Mesendoderm (in vitro differentiated cells): ENCODE measurements at regions not wholly inside any gene's neighbourhood (a gene's known extent, or its start where the extent isn't known, plus 50 kb on each side); places are given as distances from the start of the nearest gene placed in this dataset.

Experiments
- DNase-seq: peaks from one replicate; pipeline ENCODE4 v3.0.0; 2013
- H2AK5ac ChIP-seq: 2 replicates; pipeline ENCODE4 v1.6.1; 2013; ENCODE audit warnings: low read length, inconsistent platforms
- H2BK120ac ChIP-seq: 2 replicates; pipeline ENCODE4 v1.6.1; 2013; ENCODE audit warnings: low read depth, mild to moderate bottlenecking, low read length, moderate library complexity, mixed read lengths
- H2BK15ac ChIP-seq: replicated peaks from 2 replicates; pipeline ENCODE4 v1.6.1; 2013; ENCODE audit warnings: low read depth, mild to moderate bottlenecking, moderate library complexity
- H2BK5ac ChIP-seq: 2 replicates; pipeline ENCODE4 v1.6.1; 2013; ENCODE audit warnings: low read length, inconsistent platforms
- H3K18ac ChIP-seq: 2 replicates; pipeline ENCODE4 v1.6.1; 2013; ENCODE audit warnings: mild to moderate bottlenecking, low read length, mixed read lengths
- H3K23ac ChIP-seq: one replicate; pipeline ENCODE4 v1.6.1; 2013; ENCODE audit warnings: low read length
- H3K27ac ChIP-seq: 2 replicates; pipeline ENCODE4 v1.5.1; 2013; ENCODE audit warnings: low read depth, mild to moderate bottlenecking, inconsistent platforms, low read length, moderate library complexity
- H3K27me3 ChIP-seq: 2 replicates; pipeline ENCODE4 v1.6.1; 2013; ENCODE audit warnings: low read length, control low read depth, mild to moderate bottlenecking, inconsistent platforms; ENCODE audit not compliant: insufficient read depth, poor library complexity
- H3K36me3 ChIP-seq: 2 replicates; pipeline ENCODE4 v1.6.1; 2013; ENCODE audit warnings: low read length, inconsistent platforms; ENCODE audit not compliant: control insufficient read depth, insufficient read depth
- H3K4ac ChIP-seq: one replicate; pipeline ENCODE4 v1.6.1; 2013; ENCODE audit warnings: low read depth, mild to moderate bottlenecking, low read length, moderate library complexity
- H3K4me1 ChIP-seq: 2 replicates; pipeline ENCODE4 v1.6.1; 2013; ENCODE audit warnings: low read depth, low read length, inconsistent platforms; ENCODE audit not compliant: control insufficient read depth
- H3K4me2 ChIP-seq: 2 replicates; pipeline ENCODE4 v1.6.1; 2013; ENCODE audit warnings: low read length
- H3K4me3 ChIP-seq: 2 replicates; pipeline ENCODE4 v1.5.1; 2013; ENCODE audit warnings: mild to moderate bottlenecking, low read length
- H3K56ac ChIP-seq: one replicate; pipeline ENCODE4 v1.6.1; 2013; ENCODE audit warnings: low read length
- H3K79me1 ChIP-seq: 2 replicates; pipeline ENCODE4 v1.6.1; 2013; ENCODE audit warnings: low read length, inconsistent platforms
- H3K79me2 ChIP-seq: 2 replicates; pipeline ENCODE4 v1.6.1; 2013; ENCODE audit warnings: mild to moderate bottlenecking, low read length; ENCODE audit not compliant: control insufficient read depth, insufficient read depth
- H3K9ac ChIP-seq: 2 replicates; pipeline ENCODE4 v1.6.1; 2013; ENCODE audit warnings: low read length, inconsistent platforms
- H4K5ac ChIP-seq: one replicate; pipeline ENCODE4 v1.6.1; 2013; ENCODE audit warnings: low read length
- H4K8ac ChIP-seq: one replicate; pipeline ENCODE4 v1.6.1; 2013; ENCODE audit warnings: low read depth, mild to moderate bottlenecking, control low read depth, low read length, moderate library complexity
- WGBS: extraction: QIAGEN DNeasy Blood & Tissue Kit; methylation state at CpG from one replicate; pipeline ENCODE4 v1.1.7; 2013; ENCODE audit warnings: low lambda C conversion rate, missing lambda C conversion rate; ENCODE audit not compliant: insufficient coverage; ENCODE audit errors: extremely low coverage; 5-methylcytosine and 5-hydroxymethylcytosine counted together

DNA sequence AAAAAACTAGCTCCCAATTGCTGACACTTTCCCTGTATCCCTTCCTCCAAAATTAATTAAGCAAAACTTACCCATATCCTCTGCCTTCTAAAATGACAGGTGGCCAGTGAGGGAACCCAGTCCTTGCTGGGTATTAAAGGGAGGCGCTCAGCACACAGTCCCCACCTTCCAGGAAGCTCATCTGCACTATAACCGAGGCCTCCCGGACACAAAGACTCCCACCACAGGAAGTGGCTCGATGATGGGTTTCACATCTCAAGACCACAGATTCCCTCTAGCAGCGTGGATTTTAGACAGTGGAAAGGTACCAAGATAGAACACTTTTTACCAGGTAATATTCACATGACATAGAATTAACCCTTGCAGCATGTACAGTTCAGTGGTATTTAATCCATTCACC, 126.8 kb upstream of the NCOR2 start:
- no peak overlapping the region for H4K8ac ChIP-seq
- WGBS: no CpG with 5 or more reads among the region's 5 CpGs

DNA sequence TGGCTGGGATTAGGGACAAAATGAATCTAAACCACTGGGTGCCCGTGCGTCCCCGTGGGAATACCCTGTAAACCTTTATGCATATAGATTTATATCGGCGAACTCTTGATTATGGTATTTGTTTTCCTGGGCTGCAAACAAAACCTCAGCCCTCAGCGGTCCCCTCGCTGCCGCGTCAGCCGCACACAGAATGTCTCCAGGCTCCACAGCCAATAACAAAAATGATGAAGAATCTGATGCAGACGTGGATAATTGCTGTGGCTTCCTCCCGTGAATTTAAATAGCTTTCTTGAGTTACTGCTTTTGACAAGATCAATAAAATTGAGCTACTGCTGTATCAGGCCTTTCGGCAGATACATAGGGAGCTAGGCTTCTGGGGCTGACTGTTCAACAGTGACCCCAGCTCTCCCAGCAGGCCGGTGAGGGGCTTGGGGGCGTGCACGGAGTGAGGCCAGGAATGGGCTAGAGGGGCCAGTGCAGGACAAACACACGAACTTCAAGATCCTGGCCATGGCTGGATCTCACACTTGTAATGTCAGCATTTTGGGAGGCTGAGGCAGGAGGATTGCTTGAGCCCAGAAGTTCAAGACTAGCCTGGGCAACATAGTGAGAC, 125.8 kb upstream of the NCOR2 start:
- Histone ChIP-seq H4K5ac (no peak overlapping the region), H3K79me2 (no peaks in the 10 kb centered on the region), H3K9ac (no peak overlapping the region), H2BK120ac (no peak overlapping the region), H3K4ac (no peak overlapping the region), H3K56ac (no peak overlapping the region), H3K4me3 (no peak overlapping the region), H3K23ac (no peak overlapping the region), H4K8ac (no peak overlapping the region), H2BK15ac (no peak overlapping the region), H2AK5ac (no peak overlapping the region), H3K27ac (no peak overlapping the region), H3K4me2 (no peak overlapping the region), H3K36me3 (no peaks in the 10 kb centered on the region), H3K27me3 (no peaks in the 10 kb centered on the region), H2BK5ac (no peak overlapping the region), H3K79me1 (no peaks in the 10 kb centered on the region), H3K4me1 (no peaks in the 10 kb centered on the region), H3K18ac (no peak overlapping the region)
- DNase-seq: no peak
- WGBS: no CpG with 5 or more reads among the region's 17 CpGs

More for the DNA sequence above, 126.8 kb upstream of the NCOR2 start:
- H3K36me3 ChIP-seq: no peaks in the 10 kb centered on the region
- H3K9ac ChIP-seq: no peak overlapping the region
- H3K27ac ChIP-seq: no peak overlapping the region
- no peak overlapping the region for H3K4me3 ChIP-seq
- no peaks in the 10 kb centered on the region for H3K79me2 ChIP-seq
- no peaks in the 10 kb centered on the region for H3K27me3 ChIP-seq
- H3K23ac ChIP-seq: no peak overlapping the region
- no peak overlapping the region for H3K56ac ChIP-seq
- no peak overlapping the region for H2BK5ac ChIP-seq
- no peak overlapping the region for H3K4me2 ChIP-seq
- no peak overlapping the region for H2BK15ac ChIP-seq
- no peak overlapping the region for H3K18ac ChIP-seq
- no peaks in the 10 kb centered on the region for H3K4me1 ChIP-seq
- no peaks in the 10 kb centered on the region for H3K79me1 ChIP-seq
- DNase-seq: no peak
- no peak overlapping the region for H4K5ac ChIP-seq
- no peak overlapping the region for H3K4ac ChIP-seq
- H2AK5ac ChIP-seq: no peak overlapping the region
- no peak overlapping the region for H2BK120ac ChIP-seq

GRCh38 chr12:124692443-124692842, 125.0 kb upstream of the NCOR2 start:
- Histone ChIP-seq H2AK5ac (no peak overlapping the region), H3K18ac (no peak overlapping the region), H3K4me3 (no peak overlapping the region), H3K27ac (no peak overlapping the region), H3K9ac (no peak overlapping the region), H3K4me1 (no peaks in the 10 kb centered on the region), H3K27me3 (no peaks in the 10 kb centered on the region), H2BK5ac (no peak overlapping the region), H2BK15ac (no peak overlapping the region), H2BK120ac (no peak overlapping the region), H3K79me2 (no peaks in the 10 kb centered on the region), H3K36me3 (no peaks in the 10 kb centered on the region), H3K4me2 (no peak overlapping the region), H4K5ac (no peak overlapping the region), H3K56ac (no peak overlapping the region), H3K4ac (no peak overlapping the region), H3K23ac (no peak overlapping the region), H4K8ac (no peak overlapping the region), H3K79me1 (no peaks in the 10 kb centered on the region)
- DNase-seq: no peak

- no peak overlapping the region for H3K9ac ChIP-seq
- no peaks in the 10 kb centered on the region for H3K36me3 ChIP-seq
- no peak overlapping the region for H3K23ac ChIP-seq
- H2BK15ac ChIP-seq: no peak overlapping the region
- no peak overlapping the region for H3K4me2 ChIP-seq
- no peak overlapping the region for H3K27ac ChIP-seq
- H2BK120ac ChIP-seq: no peak overlapping the region
- no peak for DNase-seq
- H3K18ac ChIP-seq: no peak overlapping the region
- no peak overlapping the region for H2AK5ac ChIP-seq
- H3K56ac ChIP-seq: no peak overlapping the region
- no peaks in the 10 kb centered on the region for H3K4me1 ChIP-seq
- no peaks in the 10 kb centered on the region for H3K79me2 ChIP-seq
- no CpG with 5 or more reads among the region's 1 CpG for WGBS
- no peaks in the 10 kb centered on the region for H3K79me1 ChIP-seq
- no peak overlapping the region for H4K5ac ChIP-seq
- no peak overlapping the region for H2BK5ac ChIP-seq
- no peak overlapping the region for H3K4me3 ChIP-seq
- H4K8ac ChIP-seq: no peak overlapping the region
- no peaks in the 10 kb centered on the region for H3K27me3 ChIP-seq
- H3K4ac ChIP-seq: no peak overlapping the region
Measured at GRCh38 chr12:124691429-124691828, 124.0 kb upstream of the NCOR2 start.

GRCh38 chr12:124689631-124690030, 122.2 kb upstream of the NCOR2 start:
- no CpG with 5 or more reads among the region's 2 CpGs for WGBS
- Histone ChIP-seq H2BK15ac (no peak overlapping the region), H4K5ac (no peak overlapping the region), H3K27ac (no peak overlapping the region), H3K4me1 (no peaks in the 10 kb centered on the region), H3K36me3 (no peaks in the 10 kb centered on the region), H3K18ac (no peak overlapping the region), H3K23ac (no peak overlapping the region), H3K9ac (no peak overlapping the region), H3K56ac (no peak overlapping the region), H3K27me3 (no peaks in the 10 kb centered on the region), H2AK5ac (no peak overlapping the region), H3K4ac (no peak overlapping the region), H3K4me3 (no peak overlapping the region), H3K79me1 (no peaks in the 10 kb centered on the region), H3K79me2 (no peaks in the 10 kb centered on the region), H4K8ac (no peak overlapping the region), H3K4me2 (no peak overlapping the region), H2BK120ac (no peak overlapping the region), H2BK5ac (no peak overlapping the region)
- no peak for DNase-seq

GRCh38 chr12:124688356-124688992, 121.1 kb upstream of the NCOR2 start:
- Histone ChIP-seq H3K18ac (no peak overlapping the region), H3K27ac (no peak overlapping the region), H3K9ac (no peak overlapping the region), H3K79me2 (no peaks in the 10 kb centered on the region), H2AK5ac (no peak overlapping the region), H3K56ac (no peak overlapping the region), H3K36me3 (no peaks in the 10 kb centered on the region), H3K27me3 (no peaks in the 10 kb centered on the region), H2BK15ac (no peak overlapping the region), H3K4ac (no peak overlapping the region), H3K23ac (no peak overlapping the region), H3K79me1 (no peaks in the 10 kb centered on the region), H3K4me2 (no peak overlapping the region), H3K4me3 (no peak overlapping the region), H3K4me1 (no peaks in the 10 kb centered on the region), H4K8ac (no peak overlapping the region), H2BK120ac (no peak overlapping the region), H2BK5ac (no peak overlapping the region), H4K5ac (no peak overlapping the region)
- DNase-seq: no peak
- WGBS: no CpG with 5 or more reads among the region's 6 CpGs
